ENCODE measurements at regions not wholly inside any gene's neighbourhood (a gene's known extent, or its start where the extent isn't known, plus 50 kb on each side); places are given as distances from the start of the nearest gene placed in this dataset.
"Not testable (repeated sequence)": the region's sequence is repeated elsewhere in the genome, so short reads cannot be mapped to it uniquely, and the experiment has no call there.

- DNase-seq (ENCODE audit: low spot score), result no peak
Observed at GRCh38 chr9:86614871-86615849, 260.9 kb upstream of the TUT7 start.

GRCh38 chr9:86613943-86614342 is 259.7 kb upstream of the TUT7 start:
- DNase-seq (ENCODE audit: low spot score), result no peak

GRCh38 chr9:86611534-86611933 is 257.3 kb upstream of the TUT7 start:
- DNase-seq (ENCODE audit: low spot score), result not testable (repeated sequence)

DNA sequence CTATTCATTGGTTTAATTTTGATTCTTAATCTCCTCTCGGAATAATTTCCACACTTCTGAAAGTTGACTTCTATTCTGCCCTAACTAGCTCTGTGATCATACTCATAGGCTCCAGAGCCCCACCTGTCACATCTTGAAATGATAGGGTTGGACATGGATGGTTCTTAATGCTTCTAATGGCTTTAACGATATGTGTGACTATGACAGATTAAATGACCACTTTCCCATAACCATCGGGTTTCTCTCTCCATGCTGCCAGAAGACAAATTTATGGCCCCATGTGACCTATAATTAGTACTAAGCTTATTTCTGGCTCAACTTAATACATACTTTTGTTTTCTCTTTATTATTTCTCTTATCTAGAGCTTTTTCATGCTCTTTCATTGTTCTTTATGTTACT is 251.1 kb upstream of the TUT7 start:
- DNase-seq (ENCODE audit: low spot score), result no peak

GRCh38 chr9:86604741-86605140 is 250.5 kb upstream of the TUT7 start:
- DNase-seq (ENCODE audit: low spot score), result no peak

DNA sequence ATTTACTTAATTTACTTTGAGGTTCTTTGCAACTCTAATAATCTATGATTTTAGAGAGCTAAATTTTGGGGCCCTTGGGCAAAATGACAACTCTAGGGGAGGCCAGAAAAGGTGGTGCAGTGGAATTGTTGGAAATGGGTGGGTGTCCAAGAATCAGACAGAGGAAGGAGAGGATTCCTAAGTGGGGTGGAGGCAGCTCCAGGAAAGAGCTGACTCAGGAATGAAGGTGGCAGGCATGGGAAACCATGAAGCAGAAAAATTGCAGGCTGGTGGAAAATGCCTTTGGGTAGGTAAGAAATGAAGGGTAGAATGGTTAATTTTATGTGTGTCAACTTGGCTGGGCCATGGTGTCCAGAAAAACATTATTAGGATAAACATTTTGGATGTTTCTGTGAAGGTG is 248.5 kb upstream of the TUT7 start:
- no peak for DNase-seq (ENCODE audit: low spot score)

- no peak for DNase-seq (ENCODE audit: low spot score)
Observed at GRCh38 chr9:86601697-86602096, 247.5 kb upstream of the TUT7 start.

DNA sequence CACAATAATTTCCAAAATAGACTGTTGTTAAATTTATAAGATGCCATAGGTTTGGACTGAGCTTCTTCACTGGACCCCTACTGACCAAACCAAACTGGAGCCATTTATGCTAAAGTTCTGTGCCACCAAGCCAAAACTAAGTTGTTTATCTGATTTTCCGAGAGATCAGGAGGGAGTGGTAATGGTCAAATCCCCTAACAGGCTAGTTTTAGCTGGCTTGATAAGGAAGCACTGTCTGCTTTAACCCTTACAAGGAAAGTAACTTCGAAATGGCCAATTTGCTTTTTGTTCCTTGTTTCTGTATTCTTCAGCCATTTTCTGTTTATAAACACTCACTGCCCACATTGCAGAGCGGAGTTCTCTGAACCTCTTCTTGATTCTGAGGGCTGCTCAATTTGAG is 246.8 kb upstream of the TUT7 start:
- no peak for DNase-seq (ENCODE audit: low spot score)

DNA sequence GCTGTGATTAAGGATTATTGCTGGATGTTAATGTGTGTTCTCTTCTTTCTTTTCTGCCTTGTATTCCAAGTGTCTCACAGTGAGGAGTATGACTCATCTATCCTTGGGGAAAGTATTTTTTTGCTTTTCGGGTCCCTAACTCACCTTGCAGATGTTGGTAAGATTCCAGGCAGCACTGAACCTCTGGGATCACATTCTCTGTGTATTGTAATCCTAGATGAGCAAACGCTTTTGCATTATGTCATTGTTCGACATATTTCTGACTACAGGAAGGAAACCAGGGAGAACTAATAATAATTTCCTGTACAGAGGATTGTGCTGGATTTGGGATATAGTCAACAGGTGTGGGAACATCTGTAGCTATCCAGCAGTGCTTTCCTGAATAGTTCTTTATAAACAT is 246.1 kb upstream of the TUT7 start:
- no peak for DNase-seq (ENCODE audit: low spot score)

DNA sequence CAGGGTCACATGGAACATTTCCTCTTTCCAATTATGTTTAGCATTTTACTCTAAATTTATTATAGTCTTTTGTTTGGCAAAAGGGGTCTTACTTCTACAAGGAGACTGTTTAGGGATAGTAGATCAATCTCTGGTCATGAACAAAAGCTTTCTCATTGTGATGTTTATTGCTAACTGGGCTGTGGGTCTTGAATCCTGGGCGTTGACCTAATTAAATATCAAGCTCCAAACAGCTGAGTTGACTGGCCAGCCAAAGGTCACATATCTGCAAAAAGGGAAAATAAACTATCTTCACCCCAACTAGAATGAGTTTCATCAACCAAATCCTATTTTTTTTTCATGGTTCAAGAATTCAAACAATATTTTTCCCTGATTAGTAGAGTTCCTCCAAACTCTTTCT is 245.4 kb upstream of the TUT7 start:
- no peak for DNase-seq (ENCODE audit: low spot score)

- no peak for DNase-seq (ENCODE audit: low spot score)
Observed at GRCh38 chr9:86598411-86599239, 244.4 kb upstream of the TUT7 start.

DNA sequence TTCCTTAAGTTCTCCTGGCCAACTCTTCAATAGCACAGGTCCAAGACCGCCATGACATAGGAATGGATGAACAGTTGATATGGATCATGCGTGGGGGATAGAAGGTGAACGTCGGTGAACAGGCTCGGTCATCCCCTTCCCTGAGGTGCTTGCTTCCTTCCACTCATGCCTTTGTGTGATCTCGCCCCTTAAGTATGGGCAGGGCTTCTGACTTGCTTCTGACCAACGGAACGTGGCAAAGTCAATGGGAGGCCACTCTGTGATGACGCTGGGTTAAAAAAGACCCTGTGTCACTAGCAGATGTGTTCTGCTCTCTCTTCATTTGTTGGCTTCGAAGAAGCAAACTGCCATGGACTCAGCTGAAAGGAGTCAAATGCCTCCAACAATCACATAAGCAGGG is 240.5 kb upstream of the TUT7 start:
- DNase-seq (ENCODE audit: low spot score), result no peak

- no peak for DNase-seq (ENCODE audit: low spot score)
Observed at GRCh38 chr9:86591472-86591871, 237.3 kb upstream of the TUT7 start.

DNA sequence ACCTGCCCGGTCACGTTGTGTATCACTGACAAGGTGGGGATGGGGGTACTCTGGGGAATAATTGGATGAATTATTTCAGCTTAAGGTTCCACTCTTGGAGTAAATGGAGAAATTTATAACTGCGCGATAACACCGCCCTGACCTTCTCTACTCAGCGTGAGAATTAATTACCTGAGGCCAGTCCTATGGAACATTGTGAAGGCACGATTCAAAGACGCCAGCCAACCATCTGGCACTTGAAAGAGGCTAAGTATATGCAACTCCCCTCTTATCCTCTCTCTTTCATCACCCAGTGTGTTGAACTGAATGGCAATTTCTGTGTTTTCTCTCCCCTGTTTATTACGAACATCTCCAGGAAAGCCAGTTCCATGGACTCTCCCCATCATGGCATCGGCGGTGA is 235.5 kb upstream of the TUT7 start:
- no peak for DNase-seq (ENCODE audit: low spot score)

GRCh38 chr9:86589273-86589672 is 235.1 kb upstream of the TUT7 start:
- DNase-seq (ENCODE audit: low spot score), result no peak

DNA sequence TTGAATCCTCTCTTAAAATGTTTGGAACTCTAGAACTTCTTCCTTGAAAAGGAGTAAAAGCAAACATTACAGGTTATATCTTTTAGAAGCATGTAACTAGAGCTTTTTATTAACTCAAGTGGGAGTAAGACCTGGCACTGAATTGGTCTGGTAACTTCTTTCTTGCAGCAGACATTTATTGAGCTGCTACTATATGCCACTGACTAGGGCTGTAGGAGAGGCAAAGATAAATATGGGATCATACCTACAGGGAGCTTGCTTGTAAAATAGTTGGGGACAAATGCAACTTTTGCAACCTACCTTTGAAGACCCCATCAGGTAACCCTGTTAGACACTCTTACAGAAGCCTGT is 231.9 kb upstream of the TUT7 start:
- no peak for DNase-seq (ENCODE audit: low spot score)

- no peak for DNase-seq (ENCODE audit: low spot score)
Observed at GRCh38 chr9:86585422-86586143, 231.4 kb upstream of the TUT7 start.

DNA sequence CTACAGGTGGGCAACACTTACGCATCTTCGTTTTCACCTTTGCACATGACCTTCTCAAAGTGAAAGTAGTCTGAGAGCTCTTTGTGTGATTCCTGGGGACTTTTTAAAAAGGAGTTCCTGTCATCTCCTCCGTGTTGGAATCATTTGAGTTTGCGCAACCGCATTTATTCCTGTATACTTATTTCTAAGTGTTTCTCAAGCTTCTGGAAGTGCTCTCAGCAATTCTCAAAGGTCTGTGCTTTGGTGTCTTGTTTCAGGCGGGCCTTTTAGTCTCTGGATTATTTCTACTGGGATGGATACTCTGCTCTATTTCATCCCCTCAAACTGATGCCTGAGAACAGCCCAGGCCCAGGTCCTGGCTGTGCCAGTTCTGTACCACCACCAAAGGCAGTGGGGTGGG is 226.5 kb upstream of the TUT7 start:
- no peak for DNase-seq (ENCODE audit: low spot score)

- DNase-seq (ENCODE audit: low spot score), result no peak
Observed at GRCh38 chr9:86578722-86579121, 224.5 kb upstream of the TUT7 start.

GRCh38 chr9:86577420-86578333 is 223.5 kb upstream of the TUT7 start:
- no peak for DNase-seq (ENCODE audit: low spot score)

DNA sequence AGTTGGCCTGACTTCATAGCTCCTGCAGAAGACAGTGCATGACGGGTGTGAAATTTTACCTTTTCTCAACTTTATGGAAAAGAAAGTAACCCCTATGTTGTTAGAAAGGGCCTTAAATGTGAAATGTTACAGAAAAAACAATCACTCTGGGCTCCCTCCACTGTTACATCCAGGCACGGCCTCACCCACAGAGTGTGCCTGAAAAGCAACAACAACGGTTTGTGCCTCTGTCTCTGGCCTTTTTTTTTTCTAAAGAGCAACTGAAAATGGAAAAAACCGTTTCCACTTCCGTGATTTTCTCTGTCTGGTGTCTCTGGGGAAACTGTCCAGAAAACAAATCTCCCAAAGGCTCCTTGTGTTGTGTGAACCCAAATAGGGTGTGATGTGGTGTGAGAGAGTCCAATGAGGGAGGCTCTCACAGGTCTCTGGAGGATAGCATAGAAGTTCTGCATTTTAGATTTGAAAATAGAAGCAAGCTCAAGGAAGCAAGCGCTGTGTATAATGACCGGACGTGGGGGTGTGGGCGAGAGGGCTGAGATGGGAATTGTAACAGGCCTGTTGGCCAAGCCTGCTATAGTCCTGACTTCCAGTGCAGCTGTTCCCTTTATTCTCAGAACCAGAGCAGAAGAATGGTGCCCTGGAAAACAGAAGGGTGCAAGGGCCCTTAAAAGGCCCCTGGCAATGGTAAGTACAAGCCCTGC is 221.8 kb upstream of the TUT7 start:
- DNase-seq (ENCODE audit: low spot score), result no peak
